ENCODE measurements at regions not wholly inside any gene's neighbourhood (a gene's known extent, or its start where the extent isn't known, plus 50 kb on each side); places are given as distances from the start of the nearest gene placed in this dataset.

GRCh38 chr5:12019306-12019705 lies 115.1 kb upstream of the CTNND2 start:
- no peak for DNase-seq (ENCODE audit: low read depth in 2 of 2)

GRCh38 chr5:12017007-12017406 lies 112.8 kb upstream of the CTNND2 start:
- DNase-seq (ENCODE audit: low read depth in 2 of 2), result no peak

GRCh38 chr5:12016159-12016746 lies 112.0 kb upstream of the CTNND2 start:
- DNase-seq (ENCODE audit: low read depth in 2 of 2), result no peak

GRCh38 chr5:12013351-12013750 lies 109.1 kb upstream of the CTNND2 start:
- no peak for DNase-seq (ENCODE audit: low read depth in 2 of 2)

- DNase-seq (ENCODE audit: low read depth in 2 of 2), result no peak
These were observed 99.4 kb upstream of the CTNND2 start for GRCh38 chr5:12003680-12004079.

GRCh38 chr5:11998397-11998796 lies 94.2 kb upstream of the CTNND2 start:
- no peak for DNase-seq (ENCODE audit: low read depth in 2 of 2)

- DNase-seq (ENCODE audit: low read depth in 2 of 2), result no peak
These were observed 93.7 kb upstream of the CTNND2 start for GRCh38 chr5:11997942-11998341.

- no peak for DNase-seq (ENCODE audit: low read depth in 2 of 2)
These were observed 88.3 kb upstream of the CTNND2 start for GRCh38 chr5:11992518-11992917.

- no peak for DNase-seq (ENCODE audit: low read depth in 2 of 2)
These were observed 81.7 kb upstream of the CTNND2 start for GRCh38 chr5:11985993-11986392.

GRCh38 chr5:11984196-11984595 lies 80.0 kb upstream of the CTNND2 start:
- DNase-seq (ENCODE audit: low read depth in 2 of 2), result no peak

GRCh38 chr5:11981986-11982385 lies 77.7 kb upstream of the CTNND2 start:
- DNase-seq (ENCODE audit: low read depth in 2 of 2), result no peak

GRCh38 chr5:11977904-11978303 lies 73.7 kb upstream of the CTNND2 start:
- DNase-seq (ENCODE audit: low read depth in 2 of 2), result no peak

GRCh38 chr5:11973469-11973868 lies 69.2 kb upstream of the CTNND2 start:
- DNase-seq (ENCODE audit: low read depth in 2 of 2), result no peak

GRCh38 chr5:11963227-11963626 lies 59.0 kb upstream of the CTNND2 start:
- DNase-seq (ENCODE audit: low read depth in 2 of 2), result no peak

GRCh38 chr5:11962122-11962521 lies 57.9 kb upstream of the CTNND2 start:
- no peak for DNase-seq (ENCODE audit: low read depth in 2 of 2)

GRCh38 chr5:11958321-11958720 lies 54.1 kb upstream of the CTNND2 start:
- no peak for DNase-seq (ENCODE audit: low read depth in 2 of 2)

GRCh38 chr5:11955331-11955730 lies 51.1 kb upstream of the CTNND2 start:
- DNase-seq (ENCODE audit: low read depth in 2 of 2), result peak in 1 of 2 experiments; percentile 16
